ENCODE measurements at regions not wholly inside any gene's neighbourhood (a gene's known extent, or its start where the extent isn't known, plus 50 kb on each side); places are given as distances from the start of the nearest gene placed in this dataset.

DNA sequence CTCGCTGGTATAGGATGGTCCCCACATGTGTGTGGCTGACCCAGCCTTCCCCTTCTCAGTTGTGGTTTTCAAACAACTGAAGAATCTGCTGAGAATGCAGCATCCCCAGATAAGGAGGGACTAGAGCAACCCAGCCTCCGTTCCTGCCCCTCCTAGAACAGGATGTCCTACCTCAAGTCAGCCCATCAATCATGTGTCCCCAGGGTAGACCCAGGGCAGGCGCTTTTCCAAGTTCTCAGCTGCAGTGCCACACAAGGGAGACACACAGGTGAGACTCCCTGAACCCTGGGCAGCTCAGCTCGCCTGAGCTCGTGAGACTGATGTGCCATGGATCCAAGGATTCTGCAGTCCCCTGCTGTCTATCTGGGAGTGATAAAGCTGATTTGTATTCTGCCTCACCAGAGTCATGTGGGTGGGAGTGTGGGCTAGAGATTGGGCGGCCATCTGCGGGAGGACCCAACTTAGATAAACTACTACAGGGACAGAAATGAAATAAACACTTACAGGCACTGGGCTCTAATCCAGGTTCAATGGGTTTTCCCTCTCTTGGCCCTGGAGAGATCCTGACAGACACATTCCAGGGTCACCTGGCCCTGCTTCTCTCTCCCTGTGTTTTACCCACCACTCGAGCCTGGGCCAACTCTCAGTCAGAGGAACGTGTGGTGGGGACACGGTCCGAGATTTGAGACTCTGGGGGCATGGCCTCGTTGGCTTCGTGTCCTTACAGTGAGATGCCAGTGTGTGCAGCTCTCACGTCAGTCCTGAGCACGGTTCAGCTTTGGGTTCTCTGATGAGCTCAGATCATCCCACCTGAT lies 303.5 kb upstream of the SFSWAP start:
- TF ChIP-seq, protein P1, sequence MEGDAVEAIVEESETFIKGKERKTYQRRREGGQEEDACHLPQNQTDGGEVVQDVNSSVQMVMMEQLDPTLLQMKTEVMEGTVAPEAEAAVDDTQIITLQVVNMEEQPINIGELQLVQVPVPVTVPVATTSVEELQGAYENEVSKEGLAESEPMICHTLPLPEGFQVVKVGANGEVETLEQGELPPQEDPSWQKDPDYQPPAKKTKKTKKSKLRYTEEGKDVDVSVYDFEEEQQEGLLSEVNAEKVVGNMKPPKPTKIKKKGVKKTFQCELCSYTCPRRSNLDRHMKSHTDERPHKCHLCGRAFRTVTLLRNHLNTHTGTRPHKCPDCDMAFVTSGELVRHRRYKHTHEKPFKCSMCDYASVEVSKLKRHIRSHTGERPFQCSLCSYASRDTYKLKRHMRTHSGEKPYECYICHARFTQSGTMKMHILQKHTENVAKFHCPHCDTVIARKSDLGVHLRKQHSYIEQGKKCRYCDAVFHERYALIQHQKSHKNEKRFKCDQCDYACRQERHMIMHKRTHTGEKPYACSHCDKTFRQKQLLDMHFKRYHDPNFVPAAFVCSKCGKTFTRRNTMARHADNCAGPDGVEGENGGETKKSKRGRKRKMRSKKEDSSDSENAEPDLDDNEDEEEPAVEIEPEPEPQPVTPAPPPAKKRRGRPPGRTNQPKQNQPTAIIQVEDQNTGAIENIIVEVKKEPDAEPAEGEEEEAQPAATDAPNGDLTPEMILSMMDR (IDR thresholded peaks at IDR 0.05; ENCODE audit: poor library complexity, severe bottlenecking): no peak
- no peak for TF ChIP-seq MXI1 (conservative IDR thresholded peaks at IDR 0.05; ENCODE audit: poor library complexity, severe bottlenecking)

Data from neural cell (in vitro differentiated cells).